GM19043 (cell line): ENCODE measurements at regions not wholly inside any gene's neighbourhood (a gene's known extent, or its start where the extent isn't known, plus 50 kb on each side); places are given as distances from the start of the nearest gene placed in this dataset.
"Not testable (repeated sequence)": the region's sequence is repeated elsewhere in the genome, so short reads cannot be mapped to it uniquely, and the experiment has no call there.

Experiments
- ATAC-seq: cut with Tn5 transposase; IDR thresholded peaks from one replicate; pipeline ENCODE4 v1.9.1; 2021; ENCODE audit warnings: low read depth; ENCODE audit not compliant: unreplicated experiment

DNA sequence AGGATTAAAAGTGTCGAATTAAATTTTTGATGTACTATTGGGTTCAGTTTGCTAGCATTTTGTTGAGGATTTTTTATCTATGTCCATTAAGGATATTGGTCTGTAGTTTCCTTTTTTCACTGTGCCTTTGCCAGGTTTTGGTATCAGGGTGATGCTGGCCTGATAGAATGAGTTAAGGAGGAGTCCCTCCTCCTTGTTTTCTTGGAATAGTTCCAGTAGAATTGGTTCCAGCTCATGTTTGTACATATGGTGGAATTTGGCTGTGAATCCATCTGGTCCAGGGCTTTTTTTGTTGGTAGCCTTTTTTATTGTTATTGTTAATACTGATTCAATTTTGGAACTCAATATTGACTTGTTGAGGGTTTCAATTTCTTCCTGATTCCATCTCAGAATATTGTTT is 141.8 kb downstream of the SIM1 start:
- ATAC-seq: no peak

DNA sequence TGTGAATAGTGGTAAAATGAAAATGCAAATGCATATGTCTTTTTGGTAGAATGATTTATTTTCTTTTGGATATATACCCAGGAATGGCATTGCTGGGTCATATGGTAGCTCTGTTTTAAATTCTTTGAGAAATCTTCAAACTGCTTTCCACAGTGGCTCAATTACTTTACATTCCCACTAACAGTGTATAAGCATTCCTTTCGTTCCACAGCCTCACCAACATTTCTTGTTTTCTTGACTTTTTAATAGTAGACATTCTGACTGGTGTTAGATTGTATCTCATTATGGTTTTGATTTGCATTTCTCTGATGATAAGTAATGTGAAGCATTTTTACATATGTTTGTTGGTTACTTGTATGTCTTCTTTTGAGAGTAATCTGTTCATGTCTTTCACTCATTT is 144.0 kb downstream of the SIM1 start:
- ATAC-seq: no peak

DNA sequence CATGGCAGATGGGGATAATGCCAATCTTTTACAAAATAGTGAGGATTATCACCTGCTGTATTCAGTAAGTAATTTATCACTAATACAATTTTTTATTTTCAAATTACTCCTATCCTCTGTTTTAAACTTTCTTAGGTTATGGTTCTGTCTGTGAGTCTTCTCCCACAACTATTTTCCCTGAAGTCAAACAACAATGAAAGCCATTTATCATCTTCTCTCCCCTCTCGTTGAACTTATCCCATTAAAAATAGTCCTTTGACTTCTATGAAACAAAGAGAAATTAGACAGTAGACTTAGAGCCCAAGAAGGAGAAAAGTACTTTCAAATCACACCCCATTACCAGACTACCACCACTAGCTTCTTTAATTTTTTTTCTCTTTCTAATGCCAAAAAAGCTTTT is 147.7 kb downstream of the SIM1 start:
- ATAC-seq: no peak

DNA sequence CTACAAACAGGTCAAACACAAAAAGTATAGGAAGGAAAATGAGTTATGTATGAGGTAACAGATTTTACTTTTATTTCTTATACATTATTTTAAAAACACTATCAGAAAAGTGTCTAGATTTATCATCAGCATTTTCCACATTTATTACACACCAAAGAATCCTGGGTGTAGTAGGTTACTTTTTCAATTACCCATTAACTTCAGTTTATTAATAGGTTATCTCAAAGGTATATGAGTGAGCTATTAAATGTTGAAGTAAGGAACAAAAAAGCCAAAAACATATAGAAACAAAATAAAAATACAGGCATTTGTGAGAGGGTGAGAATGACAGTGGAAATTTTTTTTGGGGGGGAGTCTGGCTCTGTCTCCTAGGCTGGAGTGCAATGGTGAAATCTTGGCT is 150.5 kb downstream of the SIM1 start:
- ATAC-seq: no peak

DNA sequence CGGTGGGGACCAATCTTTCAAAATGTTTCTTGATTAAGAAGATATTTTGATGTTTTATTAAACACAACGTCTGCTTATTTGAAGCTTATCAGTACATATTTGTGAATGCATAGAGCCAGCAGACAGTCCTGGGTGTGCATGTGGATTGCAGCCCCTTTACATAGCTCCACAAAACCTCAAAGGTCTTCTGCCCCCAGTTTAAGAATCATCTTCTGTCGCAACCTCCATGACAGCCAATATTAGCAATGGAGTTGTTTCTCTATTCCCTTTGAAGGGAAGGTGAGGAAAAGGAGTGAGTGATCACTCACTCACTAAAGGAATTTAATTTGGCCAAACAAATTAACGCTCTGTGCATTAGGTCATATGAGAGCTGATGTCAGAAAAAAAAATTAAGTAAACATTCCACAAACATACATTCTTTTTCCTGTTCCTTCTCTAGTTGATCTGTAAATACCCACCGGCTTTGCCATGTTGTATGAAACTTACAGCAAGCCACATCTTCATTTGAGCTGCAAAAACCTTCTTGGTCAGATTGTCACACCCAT is 152.9 kb downstream of the SIM1 start:
- ATAC-seq: no peak

DNA sequence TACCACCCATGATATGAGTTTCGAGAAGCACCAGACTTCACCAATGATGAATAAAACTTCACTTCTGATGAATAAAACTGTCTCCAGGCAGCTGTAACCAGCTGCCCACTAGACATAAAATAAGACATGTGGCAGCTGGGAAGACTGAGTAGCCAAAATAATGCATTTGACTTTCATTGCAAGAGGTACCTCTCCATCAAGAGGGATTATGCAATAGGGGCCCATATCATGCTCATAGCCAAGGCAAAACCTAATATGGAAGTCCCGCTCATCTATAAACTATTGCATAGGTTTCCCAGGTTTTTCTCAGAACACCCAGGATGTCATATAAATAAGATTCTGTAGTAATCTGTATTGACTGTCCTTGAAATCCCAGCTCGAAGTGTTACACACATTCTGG is 155.5 kb downstream of the SIM1 start:
- no peak for ATAC-seq

DNA sequence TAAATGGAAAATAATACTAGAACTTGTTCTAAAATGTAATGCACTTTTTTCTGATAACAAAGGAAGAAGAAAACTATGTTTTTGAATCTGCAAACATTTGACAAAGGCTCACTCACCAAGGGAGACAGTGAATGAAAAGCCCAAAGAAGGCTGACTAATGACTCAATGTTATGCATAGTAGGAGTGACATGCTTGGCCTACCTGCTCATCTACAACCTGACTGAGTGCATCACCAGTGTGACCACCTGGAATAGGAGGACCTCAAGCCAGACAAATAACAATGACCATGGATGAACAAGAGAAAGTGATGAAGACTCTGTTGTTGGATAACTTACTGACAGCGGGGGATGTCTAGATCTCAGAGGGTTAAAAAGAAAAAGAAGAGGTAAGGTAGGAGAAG is 157.2 kb downstream of the SIM1 start:
- no peak for ATAC-seq

DNA sequence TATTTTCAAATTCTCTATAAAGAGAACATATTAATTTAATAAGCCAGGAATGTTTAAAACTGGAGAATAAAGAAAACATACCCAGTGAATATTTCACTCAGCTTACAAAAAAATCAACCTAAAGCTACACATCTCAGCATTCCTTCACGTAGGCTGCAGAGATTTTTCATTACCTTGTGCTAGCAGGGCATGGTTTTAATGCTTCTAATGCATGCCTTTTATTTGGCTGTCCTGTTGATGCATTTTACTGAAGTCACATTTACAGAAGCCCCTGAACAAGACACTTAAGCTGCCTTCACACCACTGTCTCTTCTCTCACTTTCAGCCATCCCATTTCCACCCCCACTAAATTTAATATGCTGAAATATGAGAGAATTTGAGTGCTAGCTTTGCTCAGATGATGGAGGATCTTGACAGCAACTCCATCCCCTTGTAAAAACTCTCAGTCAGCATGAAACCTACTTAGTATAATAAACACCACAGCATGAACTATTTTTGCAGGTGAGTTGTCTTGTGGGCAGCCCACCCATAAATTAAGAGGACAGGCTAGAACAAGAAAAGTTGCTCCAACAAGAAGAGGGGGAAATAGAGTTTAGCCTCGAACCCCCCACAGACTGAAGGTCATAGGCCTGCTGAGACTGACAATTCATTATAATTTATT is 159.4 kb downstream of the SIM1 start:
- ATAC-seq: no peak

DNA sequence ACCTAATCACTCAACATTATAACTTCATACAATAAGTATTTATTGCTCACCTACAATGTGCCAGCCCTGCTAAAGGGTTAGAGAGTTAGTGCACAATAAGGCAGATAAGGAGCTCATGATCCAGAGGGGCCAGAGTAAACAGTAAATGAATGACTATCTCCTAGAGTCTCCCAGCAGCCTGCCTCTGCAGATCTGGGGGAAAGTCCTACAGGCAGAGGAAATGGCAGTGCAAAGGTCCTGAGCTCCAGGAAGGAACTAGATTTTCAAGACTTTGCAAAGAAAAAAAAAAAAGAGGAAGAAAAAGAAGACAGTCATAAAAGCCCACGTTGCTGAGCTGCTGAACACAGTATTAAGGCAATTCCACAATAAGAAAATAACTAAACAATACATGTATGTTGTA is 160.1 kb downstream of the SIM1 start:
- no peak for ATAC-seq

DNA sequence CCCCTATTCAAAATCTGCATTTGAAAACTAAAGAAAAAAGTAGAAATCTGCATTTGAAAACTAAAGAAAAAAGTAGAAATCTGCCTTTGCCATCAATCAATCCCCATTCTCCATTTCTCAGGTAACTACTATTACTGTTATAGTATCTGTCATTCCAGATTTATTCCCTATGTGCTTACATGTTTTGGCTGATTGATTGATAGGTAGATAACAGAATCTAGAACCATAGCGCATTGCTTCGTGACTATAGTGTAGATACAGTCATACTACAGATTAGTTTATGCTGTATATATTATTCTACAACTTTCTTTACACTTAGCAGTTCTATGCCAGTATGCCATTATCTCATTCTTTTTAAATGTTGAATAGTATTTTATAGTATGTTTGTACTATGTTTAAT is 163.0 kb downstream of the SIM1 start:
- no peak for ATAC-seq

DNA sequence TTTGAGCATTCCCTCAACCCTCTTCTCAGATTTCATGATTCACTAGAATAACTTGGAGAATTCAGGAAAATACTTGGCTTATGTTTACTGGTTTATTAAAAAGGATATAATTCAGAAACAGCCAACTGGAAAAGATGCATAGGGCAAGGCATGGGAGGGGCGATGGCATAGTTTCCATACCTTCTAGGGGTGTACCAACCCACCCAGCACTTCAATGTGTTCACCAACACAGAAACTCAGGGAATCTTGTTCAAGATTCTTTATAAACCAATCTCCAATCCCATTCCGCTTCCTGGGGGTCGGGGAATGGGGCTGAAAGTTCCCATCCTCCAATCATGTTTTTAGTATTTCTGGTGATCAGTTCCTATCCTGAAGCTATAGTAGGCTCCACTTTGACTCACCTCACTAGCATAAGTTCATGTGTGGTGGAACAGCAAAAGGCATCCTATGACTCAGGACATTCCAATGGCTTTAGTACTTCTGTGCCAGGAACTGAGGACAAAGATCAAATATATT is 164.4 kb downstream of the SIM1 start:
- no peak for ATAC-seq

DNA sequence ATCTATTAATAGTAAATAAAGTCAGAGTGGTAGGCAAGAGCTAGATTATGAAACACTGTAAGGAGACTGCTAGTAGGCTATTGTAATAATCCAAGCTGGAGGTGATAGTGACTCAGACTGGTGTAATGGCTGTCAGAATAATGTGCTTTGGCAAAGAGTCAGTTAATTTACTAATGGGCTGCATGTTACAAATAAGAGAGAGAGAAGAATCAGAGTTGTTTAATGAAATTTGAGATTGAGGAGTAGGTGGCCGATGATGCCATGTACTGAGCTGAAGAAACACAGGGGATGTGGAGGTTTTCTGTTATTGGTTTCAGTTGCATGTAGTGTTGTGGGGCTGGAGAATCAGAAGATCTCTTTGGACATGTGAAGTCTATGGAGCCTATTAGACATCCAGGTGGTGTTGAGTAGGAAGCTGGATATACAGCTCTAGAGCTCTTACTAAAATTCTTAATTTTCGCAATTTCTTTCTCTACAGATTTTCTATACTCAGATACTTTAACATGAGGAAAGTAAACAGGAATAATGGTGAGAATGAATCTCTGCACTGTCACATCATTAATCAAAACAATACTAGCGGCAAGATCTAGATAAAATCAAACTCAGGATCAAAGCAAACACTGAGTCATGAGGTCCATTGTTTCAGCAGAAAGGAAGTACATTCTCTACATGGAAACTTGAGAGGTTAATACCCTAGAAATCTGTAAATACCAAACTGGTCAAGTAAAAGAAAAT is 167.7 kb downstream of the SIM1 start:
- ATAC-seq: no peak

DNA sequence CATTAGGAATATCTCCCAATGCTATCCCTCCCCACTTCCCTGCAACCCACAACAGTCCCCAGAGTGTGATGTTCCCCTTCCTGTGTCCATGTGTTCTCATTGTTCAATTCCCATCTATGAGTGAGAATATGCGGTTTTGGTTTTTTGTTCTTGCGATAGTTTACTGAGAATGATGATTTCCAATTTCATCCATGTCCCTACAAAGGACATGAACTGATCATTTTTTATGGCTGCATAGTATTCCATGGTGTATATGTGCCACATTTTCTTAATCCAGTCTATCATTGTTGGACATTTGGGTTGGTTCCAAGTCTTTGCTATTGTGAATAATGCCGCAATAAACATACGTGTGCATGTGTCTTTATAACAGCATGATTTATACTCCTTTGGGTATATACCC is 169.5 kb downstream of the SIM1 start:
- ATAC-seq: not testable (repeated sequence)

DNA sequence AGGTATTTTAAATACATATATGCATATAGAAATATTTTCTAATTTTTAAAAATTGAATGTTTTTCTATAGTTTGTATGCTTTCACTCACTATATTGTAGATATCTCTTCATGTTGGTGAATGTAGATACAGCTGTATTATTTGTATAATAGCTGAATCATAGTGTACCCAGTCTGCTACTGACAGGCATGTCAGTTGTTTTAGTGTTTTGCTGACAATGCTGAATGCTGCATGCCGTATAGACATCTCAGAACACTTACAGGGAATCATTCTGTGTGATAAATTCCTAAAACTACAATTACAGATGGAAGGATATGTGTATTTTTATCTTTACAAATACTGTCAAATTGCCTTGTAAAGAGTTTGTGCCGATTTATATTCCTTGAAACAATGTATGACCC is 175.4 kb downstream of the SIM1 start:
- ATAC-seq: no peak

DNA sequence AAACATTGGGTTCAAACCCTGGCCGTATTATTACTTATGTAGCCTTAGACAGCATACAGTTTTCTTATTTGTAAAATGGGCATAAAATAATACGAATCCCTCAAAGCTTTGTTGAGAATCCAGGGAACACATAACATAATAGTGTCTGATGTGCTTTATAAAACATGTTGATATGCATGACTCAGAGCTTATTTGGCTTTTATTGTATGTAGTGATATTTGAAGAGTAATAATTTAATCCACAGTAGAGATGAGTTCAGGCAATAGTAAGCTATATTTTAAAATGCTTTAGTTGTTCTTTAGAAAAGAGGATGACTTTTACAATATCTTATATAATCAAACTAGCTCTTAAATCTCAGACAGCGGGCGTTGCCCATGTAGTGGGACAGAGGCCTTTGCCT is 176.4 kb downstream of the SIM1 start:
- ATAC-seq: no peak

DNA sequence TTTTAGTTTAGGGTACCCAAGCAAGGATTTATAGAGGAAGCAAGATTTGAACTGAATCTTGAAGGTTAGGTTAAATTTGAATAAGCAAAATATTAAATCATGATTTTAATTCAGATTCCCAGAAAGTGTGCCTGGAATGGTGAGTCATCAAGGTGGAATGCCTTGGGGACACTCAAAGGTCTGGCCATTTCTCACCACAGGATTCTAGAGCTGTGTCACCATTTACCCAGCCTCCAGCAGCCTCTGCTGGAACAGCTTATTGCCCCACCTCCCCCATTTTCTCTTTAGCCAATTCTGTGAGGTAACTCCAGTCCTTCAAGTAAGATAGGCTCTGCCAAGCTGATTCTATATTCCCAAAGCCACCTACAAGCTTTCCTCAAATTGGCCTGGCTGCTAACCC is 181.4 kb downstream of the SIM1 start:
- ATAC-seq: no peak

DNA sequence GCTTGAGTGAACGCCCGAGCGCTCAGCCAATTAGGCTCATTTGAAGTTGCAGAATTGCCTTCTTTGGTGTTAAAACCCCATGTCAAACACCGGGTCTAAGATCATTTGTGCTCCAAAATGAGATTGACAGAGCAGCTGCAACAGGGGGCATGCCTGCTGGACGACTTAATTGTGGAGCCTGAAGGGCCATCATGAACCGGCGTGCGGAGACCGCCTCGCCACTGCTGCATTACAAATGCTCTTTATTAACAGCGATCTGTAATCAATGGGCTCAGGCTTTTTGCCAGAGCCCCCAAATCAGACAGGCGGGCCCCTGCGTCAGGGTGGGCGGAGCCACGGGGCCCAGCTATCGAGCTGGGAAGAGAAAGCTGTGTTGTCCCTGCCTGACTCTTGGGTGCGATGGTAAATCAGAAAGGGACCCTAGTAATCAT is 183.2 kb downstream of the SIM1 start:
- ATAC-seq: no peak

DNA sequence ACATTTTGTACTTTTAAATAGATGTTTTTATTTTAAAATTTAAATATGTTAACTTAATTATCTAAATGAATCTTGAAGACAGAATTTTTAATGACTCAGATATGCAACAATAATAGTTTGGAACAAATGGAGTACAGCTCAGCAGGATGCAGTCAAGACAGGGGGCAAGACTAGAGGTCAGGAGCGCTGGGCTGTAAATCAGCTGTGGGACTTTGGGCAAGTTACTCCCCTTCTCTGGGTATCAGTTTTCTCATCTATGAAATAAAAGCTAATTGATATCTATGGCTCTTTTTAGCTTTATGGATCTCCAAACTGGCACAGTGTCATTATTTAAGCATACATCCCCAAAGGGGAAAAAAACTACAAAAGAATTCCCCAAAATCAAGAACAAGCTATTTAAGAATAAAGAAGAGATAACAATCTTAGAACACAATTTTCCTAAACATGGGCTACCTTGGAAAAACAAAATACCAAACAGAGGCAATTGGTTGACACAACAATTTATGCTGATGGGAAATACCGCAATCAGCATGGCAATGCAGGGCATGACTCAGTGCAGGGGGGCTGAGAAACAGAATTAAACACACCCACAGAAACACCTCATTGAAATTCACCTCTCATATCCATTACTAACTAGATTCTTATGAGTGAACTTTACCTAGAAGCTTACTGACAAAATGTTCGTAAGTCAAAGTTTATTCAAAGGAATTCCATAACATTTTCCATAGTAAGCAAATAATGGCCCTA is 188.2 kb downstream of the SIM1 start:
- no peak for ATAC-seq

DNA sequence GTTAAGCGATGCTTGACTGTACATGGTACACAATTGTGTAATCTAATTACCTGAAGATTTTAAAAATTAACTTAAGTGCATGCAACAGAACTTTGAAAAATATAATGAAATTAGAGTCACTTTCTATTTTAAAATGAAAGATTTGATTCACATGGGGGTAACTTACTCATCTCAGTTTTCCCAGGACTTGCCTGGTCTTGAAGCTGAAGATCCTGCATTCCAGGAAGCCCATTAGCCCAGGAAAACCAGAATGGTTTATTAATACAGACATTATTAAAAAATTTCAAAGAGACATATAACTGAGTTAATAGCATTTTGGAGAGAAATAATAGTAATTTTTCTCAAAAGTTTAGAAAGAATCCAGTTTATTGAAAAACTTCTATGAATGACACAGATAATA is 190.6 kb downstream of the SIM1 start:
- ATAC-seq: no peak

DNA sequence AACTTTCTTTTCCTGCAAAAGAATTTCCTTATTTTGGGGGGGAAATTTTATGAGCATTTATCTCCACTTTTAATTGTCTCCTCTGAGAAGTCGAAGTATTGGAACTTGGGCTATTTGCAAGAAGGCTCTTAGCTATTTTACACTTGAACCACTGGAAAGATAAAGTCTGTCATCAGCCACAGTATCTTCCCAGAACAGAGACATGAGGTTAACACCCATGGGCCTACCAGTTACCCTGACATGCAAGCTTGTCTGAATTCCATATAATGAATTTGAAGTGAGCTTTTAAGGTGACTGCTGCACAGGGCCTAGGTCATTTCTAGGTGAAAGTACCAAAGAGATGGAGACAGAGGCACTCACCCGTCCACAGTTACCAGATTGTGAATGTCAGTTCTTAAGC is 193.1 kb downstream of the SIM1 start:
- ATAC-seq: no peak

DNA sequence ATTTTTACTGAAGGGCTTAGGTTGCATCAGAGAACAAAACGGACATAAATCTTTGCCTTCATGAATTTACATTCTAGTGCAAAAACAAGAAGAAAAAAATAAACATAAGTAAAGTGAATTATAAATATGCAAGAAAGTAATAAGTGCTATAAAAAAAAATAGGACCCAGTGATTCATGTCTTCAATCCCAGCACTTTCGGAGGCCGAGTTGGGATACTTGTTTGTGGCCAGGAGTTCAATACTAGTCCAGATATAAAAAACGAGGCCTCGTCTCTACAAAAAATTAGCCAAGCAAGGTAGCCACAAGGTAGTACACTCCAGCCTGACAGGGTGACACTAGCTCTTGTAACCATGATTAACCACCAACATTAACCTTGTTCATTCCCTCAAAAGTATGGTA is 193.5 kb downstream of the SIM1 start:
- no peak for ATAC-seq
